Stimulated activated naive B cell treated with anti-CD40 and anti-IgM and Interleukin-4, amounts not matched to agents 10 μg/mL and 1 μg/mL and 100 μg/mL, for 72 hours (primary cell): ENCODE measurements at regions not wholly inside any gene's neighbourhood (a gene's known extent, or its start where the extent isn't known, plus 50 kb on each side); places are given as distances from the start of the nearest gene placed in this dataset.

Experiments
- ATAC-seq, 2 donors: fragments of 150-1000 bp; cut with Tn5 transposase; replicated peaks; 2 replicates each; pipeline ENCODE4 v1.10.0; 2021; ENCODE audit warnings: moderate library complexity in 1 of 2
- DNase-seq: peaks from one replicate; pipeline ENCODE4 v3.0.0; 2021
- H3K27ac Mint-ChIP-seq: one replicate; pipeline ENCODE4 v1.8.0; 2022; ENCODE audit warnings: mild to moderate bottlenecking, mixed read lengths
- H3K27me3 Mint-ChIP-seq, 2 donors: one replicate each; pipeline ENCODE4 v1.8.0; 2022; ENCODE audit warnings: mixed read lengths in 2 of 2
- H3K36me3 Mint-ChIP-seq, 2 donors: one replicate each; pipeline ENCODE4 v1.8.0; 2022; ENCODE audit warnings: mixed read lengths in 2 of 2, mild to moderate bottlenecking in 1 of 2
- H3K4me1 Mint-ChIP-seq, 2 donors: one replicate each; pipeline ENCODE4 v1.8.0; 2022; ENCODE audit warnings: mixed read lengths in 2 of 2, mild to moderate bottlenecking in 1 of 2
- H3K4me3 Mint-ChIP-seq, 2 donors: one replicate each; pipeline ENCODE4 v1.8.0; 2022; ENCODE audit warnings: mild to moderate bottlenecking in 2 of 2, mixed read lengths in 2 of 2, moderate library complexity in 1 of 2
- H3K9me3 Mint-ChIP-seq, 2 donors: one replicate each; pipeline ENCODE4 v1.8.0; 2022; ENCODE audit warnings: mixed read lengths in 2 of 2, mild to moderate bottlenecking in 1 of 2

GRCh38 chr1:198072177-198072576, 84.6 kb upstream of the NEK7 start:
- DNase-seq (no peak), ATAC-seq (no peak)
- H3K4me3 Mint-ChIP-seq = no peak overlapping the region
- H3K27ac Mint-ChIP-seq = no peak overlapping the region
- peaks cover 6 to 7% of the 10 kb centered on the region in 2 donors for H3K27me3 Mint-ChIP-seq
- peaks cover 0 to 2% of the 10 kb centered on the region in 2 donors for H3K9me3 Mint-ChIP-seq
- no peaks in the 10 kb centered on the region for H3K4me1 Mint-ChIP-seq
- no peaks in the 10 kb centered on the region for H3K36me3 Mint-ChIP-seq

GRCh38 chr1:198075296-198075695, 81.5 kb upstream of the NEK7 start:
- Mint-ChIP-seq H3K4me1 (no peaks in the 10 kb centered on the region), H3K9me3 (peaks cover 4% of the 10 kb centered on the region in 2 donors), H3K4me3 (no peak overlapping the region), H3K27ac (no peak overlapping the region), H3K27me3 (peaks cover 0 to 6% of the 10 kb centered on the region in 2 donors), H3K36me3 (peaks cover 0 to 2% of the 10 kb centered on the region in 2 donors)
- no peak for DNase-seq
- ATAC-seq = no peak

GRCh38 chr1:198079432-198079951, 77.3 kb upstream of the NEK7 start:
- Mint-ChIP-seq H3K4me1 (no peaks in the 10 kb centered on the region), H3K9me3 (peaks cover 3 to 4% of the 10 kb centered on the region in 2 donors), H3K36me3 (peaks cover 0 to 2% of the 10 kb centered on the region in 2 donors), H3K27me3 (peaks cover 0 to 4% of the 10 kb centered on the region in 2 donors), H3K4me3 (no peak overlapping the region), H3K27ac (no peak overlapping the region)
- ATAC-seq = no peak
- DNase-seq = no peak

GRCh38 chr1:198082576-198082975, 74.2 kb upstream of the NEK7 start:
- no peak for ATAC-seq
- H3K27ac Mint-ChIP-seq = no peak overlapping the region
- no peak overlapping the region for H3K4me3 Mint-ChIP-seq
- peaks cover 0 to 2% of the 10 kb centered on the region in 2 donors for H3K36me3 Mint-ChIP-seq
- no peaks in the 10 kb centered on the region for H3K4me1 Mint-ChIP-seq
- peaks cover 0 to 4% of the 10 kb centered on the region in 2 donors for H3K27me3 Mint-ChIP-seq
- no peak for DNase-seq
- H3K9me3 Mint-ChIP-seq = peaks cover 3 to 4% of the 10 kb centered on the region in 2 donors

- no peak for ATAC-seq
- Mint-ChIP-seq H3K36me3 (peaks cover 0 to under 1% of the 10 kb centered on the region in 2 donors), H3K27me3 (peaks cover 0 to 4% of the 10 kb centered on the region in 2 donors), H3K4me3 (no peak overlapping the region), H3K4me1 (peaks cover 0 to 4% of the 10 kb centered on the region in 2 donors), H3K27ac (no peak overlapping the region), H3K9me3 (peaks cover under 1 to 1% of the 10 kb centered on the region in 2 donors)
- DNase-seq = no peak
These were observed 73.2 kb upstream of the NEK7 start for GRCh38 chr1:198083549-198083948.

- H3K9me3 Mint-ChIP-seq = no peaks in the 10 kb centered on the region
- H3K27ac Mint-ChIP-seq = no peak overlapping the region
- H3K27me3 Mint-ChIP-seq = peaks cover 0 to 4% of the 10 kb centered on the region in 2 donors
- ATAC-seq = no peak
- no peak overlapping the region for H3K4me3 Mint-ChIP-seq
- peaks cover 0 to 6% of the 10 kb centered on the region in 2 donors for H3K4me1 Mint-ChIP-seq
- DNase-seq = no peak
- H3K36me3 Mint-ChIP-seq = no peaks in the 10 kb centered on the region
These were observed 72.4 kb upstream of the NEK7 start for GRCh38 chr1:198084241-198084908.

- Mint-ChIP-seq H3K4me1 (peaks cover 0 to 6% of the 10 kb centered on the region in 2 donors), H3K36me3 (no peaks in the 10 kb centered on the region), H3K9me3 (no peaks in the 10 kb centered on the region), H3K27ac (no peak overlapping the region), H3K4me3 (no peak overlapping the region), H3K27me3 (peaks cover 0 to 4% of the 10 kb centered on the region in 2 donors)
- no peak for ATAC-seq
- no peak for DNase-seq
These were observed 70.6 kb upstream of the NEK7 start for GRCh38 chr1:198086051-198086745.

- no peak overlapping the region for H3K4me3 Mint-ChIP-seq
- H3K9me3 Mint-ChIP-seq = no peaks in the 10 kb centered on the region
- H3K36me3 Mint-ChIP-seq = no peaks in the 10 kb centered on the region
- ATAC-seq = no peak
- peaks cover 0 to 4% of the 10 kb centered on the region in 2 donors for H3K27me3 Mint-ChIP-seq
- H3K4me1 Mint-ChIP-seq = peaks cover 0 to 6% of the 10 kb centered on the region in 2 donors
- no peak for DNase-seq
- no peak overlapping the region for H3K27ac Mint-ChIP-seq
These were observed 69.0 kb upstream of the NEK7 start for GRCh38 chr1:198087831-198088230.

- H3K9me3 Mint-ChIP-seq = no peaks in the 10 kb centered on the region
- no peaks in the 10 kb centered on the region for H3K36me3 Mint-ChIP-seq
- no peak overlapping the region for H3K4me3 Mint-ChIP-seq
- ATAC-seq (peak; percentile 52 to 54), DNase-seq (no peak)
- H3K27me3 Mint-ChIP-seq = peaks cover 0 to 4% of the 10 kb centered on the region in 2 donors
- peaks cover 0 to 6% of the 10 kb centered on the region in 2 donors for H3K4me1 Mint-ChIP-seq
- H3K27ac Mint-ChIP-seq = no peak overlapping the region
These were observed 68.3 kb upstream of the NEK7 start for GRCh38 chr1:198088360-198089071.

GRCh38 chr1:198096390-198096789, 60.4 kb upstream of the NEK7 start:
- DNase-seq = no peak
- H3K36me3 Mint-ChIP-seq = no peaks in the 10 kb centered on the region
- ATAC-seq = no peak
- no peak overlapping the region for H3K4me3 Mint-ChIP-seq
- H3K27ac Mint-ChIP-seq = no peak overlapping the region
- H3K27me3 Mint-ChIP-seq = peaks cover 7 to 8% of the 10 kb centered on the region in 2 donors
- H3K4me1 Mint-ChIP-seq = no peaks in the 10 kb centered on the region
- no peaks in the 10 kb centered on the region for H3K9me3 Mint-ChIP-seq

GRCh38 chr1:198099755-198100154, 57.0 kb upstream of the NEK7 start:
- no peak for ATAC-seq
- Mint-ChIP-seq H3K4me3 (no peak overlapping the region), H3K9me3 (no peaks in the 10 kb centered on the region), H3K4me1 (no peaks in the 10 kb centered on the region), H3K27ac (no peak overlapping the region), H3K36me3 (no peaks in the 10 kb centered on the region), H3K27me3 (peaks cover 7 to 8% of the 10 kb centered on the region in 2 donors)
- DNase-seq = no peak

- Mint-ChIP-seq H3K4me3 (no peak overlapping the region), H3K27me3 (peaks cover 7 to 8% of the 10 kb centered on the region in 2 donors), H3K36me3 (no peaks in the 10 kb centered on the region), H3K9me3 (no peaks in the 10 kb centered on the region), H3K4me1 (no peaks in the 10 kb centered on the region), H3K27ac (no peak overlapping the region)
- DNase-seq (no peak), ATAC-seq (no peak)
These were observed 54.9 kb upstream of the NEK7 start for GRCh38 chr1:198101716-198102453.

- H3K9me3 Mint-ChIP-seq = no peaks in the 10 kb centered on the region
- no peaks in the 10 kb centered on the region for H3K4me1 Mint-ChIP-seq
- H3K36me3 Mint-ChIP-seq = no peaks in the 10 kb centered on the region
- H3K27me3 Mint-ChIP-seq = peaks cover 7 to 8% of the 10 kb centered on the region in 2 donors
- ATAC-seq (no peak), DNase-seq (no peak)
- no peak overlapping the region for H3K4me3 Mint-ChIP-seq
- no peak overlapping the region for H3K27ac Mint-ChIP-seq
These were observed 54.4 kb upstream of the NEK7 start for GRCh38 chr1:198102454-198102827.

GRCh38 chr1:198105185-198105584, 51.6 kb upstream of the NEK7 start:
- Mint-ChIP-seq H3K27ac (no peak overlapping the region), H3K36me3 (no peaks in the 10 kb centered on the region), H3K4me1 (no peaks in the 10 kb centered on the region), H3K4me3 (no peak overlapping the region), H3K9me3 (no peaks in the 10 kb centered on the region), H3K27me3 (no peaks in the 10 kb centered on the region)
- no peak for ATAC-seq
- no peak for DNase-seq
